Tongue (tissue), 1 donor: ENCODE measurements at regions not wholly inside any gene's neighbourhood (a gene's known extent, or its start where the extent isn't known, plus 50 kb on each side); places are given as distances from the start of the nearest gene placed in this dataset.
"Not testable (repeated sequence)": the region's sequence is repeated elsewhere in the genome, so short reads cannot be mapped to it uniquely, and the experiment has no call there.

Source experiments
- DNase-seq: peaks from one replicate; pipeline ENCODE4 v3.0.0-alpha.2; 2015

- no peak for DNase-seq
Measured at GRCh38 chr6:112581015-112581414, 233.9 kb downstream of the RFPL4B start.

- no peak for DNase-seq
Measured at GRCh38 chr6:112590326-112590725, 243.2 kb downstream of the RFPL4B start.

- no peak for DNase-seq
Measured at GRCh38 chr6:112591329-112591728, 244.2 kb downstream of the RFPL4B start.

GRCh38 chr6:112592159-112592558, 245.0 kb downstream of the RFPL4B start:
- DNase-seq = no peak

- DNase-seq = peak; percentile 74
Measured at GRCh38 chr6:112594886-112595594, 247.9 kb downstream of the RFPL4B start.

GRCh38 chr6:112595841-112596240, 248.7 kb downstream of the RFPL4B start:
- no peak for DNase-seq

- DNase-seq = no peak
Measured at GRCh38 chr6:112597176-112597575, 250.0 kb downstream of the RFPL4B start.

GRCh38 chr6:112600168-112600567, 253.0 kb downstream of the RFPL4B start:
- no peak for DNase-seq

GRCh38 chr6:112603726-112604125, 256.6 kb downstream of the RFPL4B start:
- DNase-seq = no peak

GRCh38 chr6:112606656-112607435, 259.7 kb downstream of the RFPL4B start:
- peak; percentile 45 for DNase-seq

- not testable (repeated sequence) for DNase-seq
Measured at GRCh38 chr6:112608925-112609324, 261.8 kb downstream of the RFPL4B start.

GRCh38 chr6:112613410-112613809, 266.3 kb downstream of the RFPL4B start:
- no peak for DNase-seq

- no peak for DNase-seq
Measured at GRCh38 chr6:112618849-112619248, 271.7 kb downstream of the RFPL4B start.

GRCh38 chr6:112620812-112621569, 273.9 kb downstream of the RFPL4B start:
- peak; percentile 54 for DNase-seq

- DNase-seq = no peak
Measured at GRCh38 chr6:112622036-112622435, 274.9 kb downstream of the RFPL4B start.

GRCh38 chr6:112626468-112627082, 279.4 kb downstream of the RFPL4B start:
- DNase-seq = no peak

GRCh38 chr6:112634376-112634775, 287.2 kb downstream of the RFPL4B start:
- no peak for DNase-seq

GRCh38 chr6:112636650-112637262, 289.6 kb downstream of the RFPL4B start:
- no peak for DNase-seq

GRCh38 chr6:112639391-112639831, 292.3 kb downstream of the RFPL4B start:
- peak; percentile 46 for DNase-seq

- DNase-seq = no peak
Measured at GRCh38 chr6:112640891-112641290, 293.8 kb downstream of the RFPL4B start.

GRCh38 chr6:112649853-112650252, 302.7 kb downstream of the RFPL4B start:
- no peak for DNase-seq

- no peak for DNase-seq
Measured at GRCh38 chr6:112651239-112651638, 304.1 kb downstream of the RFPL4B start.
